Osteoblast (primary cell): ENCODE measurements at regions not wholly inside any gene's neighbourhood (a gene's known extent, or its start where the extent isn't known, plus 50 kb on each side); places are given as distances from the start of the nearest gene placed in this dataset.

Experiments
- DNase-seq: peaks from one replicate; pipeline ENCODE4 v3.0.0; 2011; ENCODE audit warnings: low spot score, mixed read lengths; ENCODE audit not compliant: insufficient read length; ENCODE audit errors: missing footprints
- H2AFZ ChIP-seq: 2 replicates; pipeline ENCODE4 v1.6.0; 2011; ENCODE audit warnings: mild to moderate bottlenecking, low read length
- H3K27ac ChIP-seq: 2 replicates; pipeline ENCODE4 v1.5.1; 2011; ENCODE audit warnings: mild to moderate bottlenecking, low read depth, low read length, moderate library complexity
- H3K27me3 ChIP-seq: 2 replicates; pipeline ENCODE4 v1.6.0; 2012; ENCODE audit warnings: mild to moderate bottlenecking, control low read depth, inconsistent platforms, low read length, moderate library complexity; ENCODE audit not compliant: insufficient read depth
- H3K36me3 ChIP-seq: 2 replicates; pipeline ENCODE4 v1.5.1; 2011; ENCODE audit warnings: mild to moderate bottlenecking, low read length, control low read depth, moderate library complexity; ENCODE audit not compliant: insufficient read depth
- H3K4me1 ChIP-seq: 2 replicates; pipeline ENCODE4 v1.5.1; 2011; ENCODE audit warnings: mild to moderate bottlenecking, low read length, control low read depth, moderate library complexity; ENCODE audit not compliant: insufficient read depth
- H3K4me2 ChIP-seq: 2 replicates; pipeline ENCODE4 v1.6.0; 2011; ENCODE audit warnings: mild to moderate bottlenecking, low read length; ENCODE audit not compliant: insufficient read depth
- H3K4me3 ChIP-seq: fragments of 200-600 bp; sonication (generic); 3 replicates; pipeline ENCODE4 v1.5.1; 2012; ENCODE audit warnings: mild to moderate bottlenecking, low read length, inconsistent platforms; ENCODE audit not compliant: insufficient read depth
- H3K79me2 ChIP-seq: 2 replicates; pipeline ENCODE4 v1.6.0; 2012; ENCODE audit warnings: mild to moderate bottlenecking, low read length, control low read depth, inconsistent platforms; ENCODE audit not compliant: insufficient read depth
- H3K9me3 ChIP-seq: 2 replicates; pipeline ENCODE4 v1.5.1; 2011; ENCODE audit warnings: low read depth, low read length, control low read depth
- H4K20me1 ChIP-seq: 2 replicates; pipeline ENCODE4 v1.6.0; 2012; ENCODE audit warnings: mild to moderate bottlenecking, low read length, control low read depth; ENCODE audit not compliant: insufficient read depth
- CTCF ChIP-seq: IDR thresholded peaks from 2 replicates; pipeline ENCODE4 v1.5.1; 2011; ENCODE audit warnings: mild to moderate bottlenecking, low read depth, low read length, moderate library complexity; ENCODE audit errors: extremely low read depth

GRCh38 chr3:116951610-116952009 lies 242.0 kb downstream of the TUSC7 start:
- TF ChIP-seq CTCF = no peak
- no peak overlapping the region for H3K4me2 ChIP-seq
- no peaks in the 10 kb centered on the region for H3K4me1 ChIP-seq
- H3K4me3 ChIP-seq = no peak overlapping the region
- no peaks in the 10 kb centered on the region for H3K79me2 ChIP-seq
- H3K9me3 ChIP-seq = no peaks in the 10 kb centered on the region
- no peaks in the 10 kb centered on the region for H4K20me1 ChIP-seq
- H3K36me3 ChIP-seq = no peaks in the 10 kb centered on the region
- no peak overlapping the region for H2AFZ ChIP-seq
- H3K27me3 ChIP-seq = no peaks in the 10 kb centered on the region
- no peak for DNase-seq
- no peak overlapping the region for H3K27ac ChIP-seq

DNA sequence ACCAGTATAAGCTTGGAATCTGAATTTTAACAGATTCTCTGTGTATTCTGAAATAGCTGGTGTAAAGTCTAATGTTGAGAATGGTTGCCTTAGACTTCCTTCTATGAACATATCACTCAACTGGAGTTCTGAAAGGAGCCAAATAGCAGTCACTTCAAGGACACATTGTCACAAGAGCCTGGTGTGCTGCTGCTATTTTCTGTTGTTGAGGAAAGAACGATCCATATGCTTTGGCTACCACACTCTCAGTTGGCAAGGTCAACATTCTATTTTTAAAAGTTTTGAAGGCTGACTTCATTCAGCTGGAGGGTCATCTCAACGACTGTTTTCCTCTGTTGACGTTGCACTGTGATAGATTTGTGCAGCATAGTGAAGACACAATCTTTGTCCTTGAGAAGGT lies 248.7 kb downstream of the TUSC7 start:
- H3K79me2 ChIP-seq = no peaks in the 10 kb centered on the region
- no peak overlapping the region for H3K27ac ChIP-seq
- H3K9me3 ChIP-seq = no peaks in the 10 kb centered on the region
- H3K4me1 ChIP-seq = no peaks in the 10 kb centered on the region
- no peaks in the 10 kb centered on the region for H3K36me3 ChIP-seq
- DNase-seq = no peak
- no peak overlapping the region for H3K4me2 ChIP-seq
- no peak overlapping the region for H2AFZ ChIP-seq
- no peaks in the 10 kb centered on the region for H4K20me1 ChIP-seq
- no peaks in the 10 kb centered on the region for H3K27me3 ChIP-seq
- H3K4me3 ChIP-seq = no peak overlapping the region
- TF ChIP-seq CTCF = no peak

DNA sequence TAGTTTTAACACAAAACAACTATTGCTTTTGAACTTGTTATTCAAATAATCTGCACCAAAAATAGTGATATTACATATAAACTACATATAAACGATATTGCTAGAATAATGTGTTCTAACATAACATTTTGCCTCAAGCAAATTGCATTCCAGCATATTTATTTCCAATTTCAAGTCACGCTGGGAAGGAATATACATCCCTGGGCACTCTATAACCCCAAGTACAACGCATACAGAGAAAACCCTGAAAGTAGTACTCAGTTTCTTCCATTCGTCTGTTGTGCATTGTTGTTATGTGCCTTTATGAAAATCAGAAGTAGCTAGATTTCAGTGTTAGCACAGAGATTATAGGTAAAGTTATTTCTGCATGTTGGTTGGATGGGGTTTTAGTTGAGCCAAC lies 251.5 kb downstream of the TUSC7 start:
- no peak overlapping the region for H2AFZ ChIP-seq
- H3K27ac ChIP-seq = no peak overlapping the region
- DNase-seq = no peak
- no peak overlapping the region for H3K4me2 ChIP-seq
- H3K4me1 ChIP-seq = no peaks in the 10 kb centered on the region
- no peaks in the 10 kb centered on the region for H3K27me3 ChIP-seq
- no peaks in the 10 kb centered on the region for H3K9me3 ChIP-seq
- TF ChIP-seq CTCF = no peak
- no peaks in the 10 kb centered on the region for H3K36me3 ChIP-seq
- no peaks in the 10 kb centered on the region for H3K79me2 ChIP-seq
- H3K4me3 ChIP-seq = no peak overlapping the region
- H4K20me1 ChIP-seq = no peaks in the 10 kb centered on the region

DNA sequence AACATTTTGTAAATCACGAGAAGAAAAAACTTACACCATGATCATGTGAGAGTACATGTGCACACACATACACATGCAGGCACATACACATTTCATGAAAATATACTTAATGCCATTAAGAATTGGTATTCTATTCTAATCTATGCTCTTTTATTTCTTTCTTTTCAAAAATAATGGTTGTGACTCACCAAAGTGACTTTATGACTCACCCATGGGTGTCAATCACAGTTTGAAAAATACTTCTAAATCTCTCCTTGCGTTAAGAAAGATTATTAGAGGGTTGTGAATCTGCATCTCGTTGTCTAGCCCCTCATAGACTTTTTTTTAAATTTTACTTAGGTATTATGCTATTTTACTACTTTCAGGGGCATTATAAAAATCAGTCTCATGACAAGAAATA lies 254.2 kb downstream of the TUSC7 start:
- H3K27ac ChIP-seq = no peak overlapping the region
- H3K4me1 ChIP-seq = no peaks in the 10 kb centered on the region
- no peaks in the 10 kb centered on the region for H3K9me3 ChIP-seq
- no peaks in the 10 kb centered on the region for H3K36me3 ChIP-seq
- no peak for DNase-seq
- H3K4me3 ChIP-seq = no peak overlapping the region
- H3K27me3 ChIP-seq = no peaks in the 10 kb centered on the region
- H3K79me2 ChIP-seq = no peaks in the 10 kb centered on the region
- no peaks in the 10 kb centered on the region for H4K20me1 ChIP-seq
- H2AFZ ChIP-seq = no peak overlapping the region
- no peak for TF ChIP-seq CTCF
- H3K4me2 ChIP-seq = no peak overlapping the region
